Keratinocyte (primary cell): ENCODE measurements at regions not wholly inside any gene's neighbourhood (a gene's known extent, or its start where the extent isn't known, plus 50 kb on each side); places are given as distances from the start of the nearest gene placed in this dataset.

Experiments used
- DNase-seq: peaks from one replicate; pipeline ENCODE4 v3.0.0-alpha.2; 2011; ENCODE audit warnings: low read depth, missing footprints, low spot score
- FAIRE-seq: peaks from 2 replicates; lab custom pipeline; 2011; peaks lifted over from hg19 to GRCh38; lab: Jason Lieb, UNC
- H2AFZ ChIP-seq: 2 replicates; pipeline ENCODE4 v1.6.0; 2012; ENCODE audit warnings: low read length, control low read depth, inconsistent platforms; ENCODE audit not compliant: control insufficient read depth
- H3K27ac ChIP-seq: 2 replicates; pipeline ENCODE4 v1.5.1; 2011; ENCODE audit warnings: low read length; ENCODE audit not compliant: control insufficient read depth, insufficient read depth
- H3K27me3 ChIP-seq: 3 replicates; pipeline ENCODE4 v1.6.0; 2011; ENCODE audit warnings: low read length; ENCODE audit not compliant: control insufficient read depth, insufficient read depth; ENCODE audit errors: extremely low read depth
- H3K36me3 ChIP-seq, 2 experiments: 2 replicates in 1 of 2; 3 replicates in 1 of 2; pipeline ENCODE4 v1.5.1; 2011; ENCODE audit warnings: low read length in 2 of 2, mild to moderate bottlenecking in 1 of 2; ENCODE audit not compliant: control insufficient read depth in 2 of 2, insufficient read depth in 2 of 2; ENCODE audit errors: extremely low read depth in 1 of 2
- H3K4me1 ChIP-seq: 3 replicates; pipeline ENCODE4 v1.5.1; 2011; ENCODE audit warnings: low read length; ENCODE audit not compliant: control insufficient read depth, insufficient read depth; ENCODE audit errors: extremely low read depth
- H3K4me2 ChIP-seq: 3 replicates; pipeline ENCODE4 v1.6.0; 2011; ENCODE audit warnings: low read depth, low read length; ENCODE audit not compliant: control insufficient read depth, insufficient read depth; ENCODE audit errors: extremely low read depth
- H3K4me3 ChIP-seq, 3 experiments: fragments of 200-600 bp in 1 of 3; sonication (generic) in 1 of 3; 2 replicates in 2 of 3; 3 replicates in 1 of 3; pipeline ENCODE4 v1.5.1; 2011 to 2016; ENCODE audit warnings: low read length in 3 of 3, mild to moderate bottlenecking in 3 of 3, control low read depth in 2 of 3, inconsistent platforms in 1 of 3, low read depth in 1 of 3, mixed read lengths in 1 of 3, mixed run types in 1 of 3, moderate library complexity in 1 of 3; ENCODE audit not compliant: control insufficient read depth in 2 of 3, insufficient read depth in 2 of 3; ENCODE audit errors: extremely low read depth in 1 of 3
- H3K79me2 ChIP-seq: 2 replicates; pipeline ENCODE4 v1.6.0; 2012; ENCODE audit warnings: low read length; ENCODE audit not compliant: control insufficient read depth, insufficient read depth
- H3K9ac ChIP-seq: 3 replicates; pipeline ENCODE4 v1.6.0; 2011; ENCODE audit warnings: low read length; ENCODE audit not compliant: control insufficient read depth, insufficient read depth; ENCODE audit errors: extremely low read depth
- H3K9me1 ChIP-seq: 3 replicates; pipeline ENCODE4 v1.6.0; 2011; ENCODE audit warnings: low read length; ENCODE audit not compliant: control insufficient read depth, insufficient read depth; ENCODE audit errors: extremely low read depth
- H3K9me3 ChIP-seq: 2 replicates; pipeline ENCODE4 v1.5.1; 2012; ENCODE audit warnings: low read depth, low read length; ENCODE audit not compliant: control insufficient read depth
- H4K20me1 ChIP-seq: 3 replicates; pipeline ENCODE4 v1.6.0; 2011; ENCODE audit warnings: low read length; ENCODE audit not compliant: control insufficient read depth, insufficient read depth; ENCODE audit errors: extremely low read depth
- CTCF ChIP-seq, 3 experiments: IDR thresholded peaks in 1 of 3; conservative IDR thresholded peaks in 1 of 3; optimal IDR thresholded peaks in 1 of 3; 2 replicates in 2 of 3; 3 replicates in 1 of 3; pipeline versions ENCODE3 to v1.5.1; 2011; ENCODE audit warnings: low read length in 3 of 3, mild to moderate bottlenecking in 3 of 3, moderate library complexity in 2 of 3, control low read depth in 1 of 3, inconsistent platforms in 1 of 3; ENCODE audit not compliant: insufficient read depth in 2 of 3; ENCODE audit errors: extremely low read depth in 1 of 3
- EZH2 ChIP-seq: IDR thresholded peaks from one replicate; pipeline ENCODE4 v1.6.1; 2012; ENCODE audit warnings: inconsistent platforms, mild to moderate bottlenecking, low read length, moderate library complexity
- dilution Hi-C: fragments of 300-500 bp; cut with MboI; formaldehyde crosslinking; loops from one replicate; pipeline ENCODE4 v1.7.0; 2020; ENCODE audit warnings: low sequenced_read_pairs; ENCODE audit not compliant: extremely low pct_ligation_motif_present

GRCh38 chr18:24534737-24535136 is 74.3 kb downstream of the HRH4 start:
- Histone ChIP-seq H3K27me3 (peaks cover 9% of the 10 kb centered on the region), H3K4me3 (no peak overlapping the region), H3K9ac (no peak overlapping the region), H3K9me1 (no peaks in the 10 kb centered on the region), H3K79me2 (no peaks in the 10 kb centered on the region), H4K20me1 (no peaks in the 10 kb centered on the region), H3K9me3 (no peaks in the 10 kb centered on the region), H3K4me1 (peaks cover 7% of the 10 kb centered on the region), H3K36me3 (no peaks in the 10 kb centered on the region), H3K4me2 (no peak overlapping the region), H2AFZ (no peak overlapping the region), H3K27ac (no peak overlapping the region)
- FAIRE-seq (no peak), DNase-seq (no peak)
- no peak for TF ChIP-seq EZH2
- no peak for TF ChIP-seq CTCF (optimal IDR thresholded peaks at IDR 0.05 in 1 of 3, IDR thresholded peaks at IDR 0.05 in 1 of 3, conservative IDR thresholded peaks at IDR 0.05 in 1 of 3; ENCODE audit: extremely low read depth in 1 of 3, insufficient read depth in 2 of 3, low read length in 3 of 3)
- dilution Hi-C loops: no loop called here

GRCh38 chr18:24535527-24536295 is 75.3 kb downstream of the HRH4 start:
- dilution Hi-C loops: no loop called here
- TF ChIP-seq EZH2: no peak

GRCh38 chr18:24536326-24536725 is 75.9 kb downstream of the HRH4 start:
- DNase-seq (no peak), FAIRE-seq (no peak)
- no peaks in the 10 kb centered on the region for H3K9me1 ChIP-seq
- H2AFZ ChIP-seq: no peak overlapping the region
- H3K27ac ChIP-seq: no peak overlapping the region
- no peaks in the 10 kb centered on the region for H3K79me2 ChIP-seq
- H4K20me1 ChIP-seq: no peaks in the 10 kb centered on the region
- H3K4me2 ChIP-seq: no peak overlapping the region
- no peaks in the 10 kb centered on the region for H3K36me3 ChIP-seq
- H3K9me3 ChIP-seq: no peaks in the 10 kb centered on the region
- H3K9ac ChIP-seq: no peak overlapping the region
- H3K4me3 ChIP-seq: no peak overlapping the region
- no peaks in the 10 kb centered on the region for H3K4me1 ChIP-seq
- peaks cover 9% of the 10 kb centered on the region for H3K27me3 ChIP-seq
- no peak for TF ChIP-seq EZH2
- TF ChIP-seq CTCF (optimal IDR thresholded peaks at IDR 0.05 in 1 of 3, IDR thresholded peaks at IDR 0.05 in 1 of 3, conservative IDR thresholded peaks at IDR 0.05 in 1 of 3; ENCODE audit: extremely low read depth in 1 of 3, insufficient read depth in 2 of 3, low read length in 3 of 3): no peak
- dilution Hi-C loops: no loop called here

More at GRCh38 chr18:24535527-24536295, 75.3 kb downstream of the HRH4 start:
- no peaks in the 10 kb centered on the region for H3K36me3 ChIP-seq
- no peak overlapping the region for H2AFZ ChIP-seq
- peaks cover under 1% of the 10 kb centered on the region for H3K4me1 ChIP-seq
- no peak overlapping the region for H3K4me2 ChIP-seq
- H3K79me2 ChIP-seq: no peaks in the 10 kb centered on the region
- no peak overlapping the region for H3K9ac ChIP-seq
- H3K27me3 ChIP-seq: peaks cover 9% of the 10 kb centered on the region
- H3K9me3 ChIP-seq: no peaks in the 10 kb centered on the region
- DNase-seq: no peak
- FAIRE-seq: no peak
- H3K9me1 ChIP-seq: no peaks in the 10 kb centered on the region
- H3K4me3 ChIP-seq: no peak overlapping the region
- no peaks in the 10 kb centered on the region for H4K20me1 ChIP-seq
- H3K27ac ChIP-seq: no peak overlapping the region
